Mesothelial cell of epicardium (in vitro differentiated cells): ENCODE measurements at regions not wholly inside any gene's neighbourhood (a gene's known extent, or its start where the extent isn't known, plus 50 kb on each side); places are given as distances from the start of the nearest gene placed in this dataset.

ENCODE experiments used
- DNase-seq, 2 experiments: peaks; one replicate each; pipeline ENCODE4 v3.0.0; 2021; ENCODE audit warnings: low spot score in 2 of 2; ENCODE audit not compliant: unreplicated experiment in 2 of 2
- H3K27ac Mint-ChIP-seq: 2 replicates; pipeline ENCODE4 v1.8.0; 2021; ENCODE audit warnings: mixed read lengths
- H3K27me3 Mint-ChIP-seq: 2 replicates; pipeline ENCODE4 v1.8.0; 2021; ENCODE audit warnings: low read depth, mixed read lengths
- H3K36me3 Mint-ChIP-seq: 2 replicates; pipeline ENCODE4 v1.8.0; 2021; ENCODE audit warnings: mixed read lengths
- H3K4me1 Mint-ChIP-seq: 2 replicates; pipeline ENCODE4 v1.8.0; 2021; ENCODE audit warnings: mixed read lengths
- H3K4me3 Mint-ChIP-seq: 2 replicates; pipeline ENCODE4 v1.8.0; 2021; ENCODE audit warnings: mild to moderate bottlenecking, moderate library complexity, mixed read lengths
- H3K9me3 Mint-ChIP-seq: 2 replicates; pipeline ENCODE4 v1.8.0; 2021; ENCODE audit warnings: mixed read lengths
- CTCF ChIP-seq: fragments of 200-600 bp; sonication (generic); IDR thresholded peaks from one replicate; pipeline ENCODE4 v1.5.0; 2021; ENCODE audit warnings: antibody characterized with exemption; ENCODE audit not compliant: unreplicated experiment

- H3K4me3 Mint-ChIP-seq, result no peak overlapping the region
- no peak for TF ChIP-seq CTCF
- peaks cover 13% of the 10 kb centered on the region for H3K4me1 Mint-ChIP-seq
- H3K36me3 Mint-ChIP-seq, result no peaks in the 10 kb centered on the region
- H3K9me3 Mint-ChIP-seq, result no peaks in the 10 kb centered on the region
- H3K27me3 Mint-ChIP-seq, result no peaks in the 10 kb centered on the region
- no peak for DNase-seq
- no peak overlapping the region for H3K27ac Mint-ChIP-seq
Measured at GRCh38 chr9:86664603-86665002, 282.7 kb downstream of the GAS1 start.

- Mint-ChIP-seq H3K27me3 (no peaks in the 10 kb centered on the region), H3K9me3 (no peaks in the 10 kb centered on the region), H3K27ac (no peak overlapping the region), H3K4me3 (no peak overlapping the region), H3K4me1 (peaks cover 8% of the 10 kb centered on the region), H3K36me3 (no peaks in the 10 kb centered on the region)
- no peak for DNase-seq
- TF ChIP-seq CTCF, result no peak
Measured at GRCh38 chr9:86663905-86664304, 283.4 kb downstream of the GAS1 start.

DNA sequence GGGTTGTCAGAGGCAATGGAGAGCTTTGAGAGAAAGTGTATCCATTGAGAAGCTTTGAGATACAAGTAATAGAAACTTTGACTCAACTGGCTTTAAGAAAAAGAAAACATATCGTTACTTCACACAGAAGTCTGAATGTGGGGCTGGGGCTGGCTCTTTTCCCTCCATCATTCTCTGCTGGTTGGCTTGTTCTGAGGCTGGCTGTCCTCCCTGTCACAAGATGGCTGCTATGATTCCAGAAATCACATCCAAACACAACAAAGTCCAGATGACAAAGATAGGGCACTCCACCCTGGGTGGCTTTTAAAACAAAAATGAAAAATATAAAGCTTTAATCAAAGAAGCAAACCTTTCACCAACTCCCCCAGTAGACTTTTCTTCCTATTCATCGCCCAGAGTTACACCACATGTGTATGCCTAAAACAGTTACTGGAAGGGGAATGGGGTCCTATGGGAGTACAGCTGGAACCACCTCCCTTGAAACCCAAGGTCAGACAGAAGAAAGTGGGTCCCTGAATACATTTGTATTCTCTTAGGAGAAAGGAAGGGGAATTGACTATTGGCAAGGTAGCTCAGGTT lies 284.3 kb downstream of the GAS1 start:
- Mint-ChIP-seq H3K27me3 (no peaks in the 10 kb centered on the region), H3K4me1 (peaks cover 8% of the 10 kb centered on the region), H3K4me3 (no peak overlapping the region), H3K36me3 (no peaks in the 10 kb centered on the region), H3K27ac (no peak overlapping the region), H3K9me3 (no peaks in the 10 kb centered on the region)
- no peak for DNase-seq
- TF ChIP-seq CTCF, result no peak

DNA sequence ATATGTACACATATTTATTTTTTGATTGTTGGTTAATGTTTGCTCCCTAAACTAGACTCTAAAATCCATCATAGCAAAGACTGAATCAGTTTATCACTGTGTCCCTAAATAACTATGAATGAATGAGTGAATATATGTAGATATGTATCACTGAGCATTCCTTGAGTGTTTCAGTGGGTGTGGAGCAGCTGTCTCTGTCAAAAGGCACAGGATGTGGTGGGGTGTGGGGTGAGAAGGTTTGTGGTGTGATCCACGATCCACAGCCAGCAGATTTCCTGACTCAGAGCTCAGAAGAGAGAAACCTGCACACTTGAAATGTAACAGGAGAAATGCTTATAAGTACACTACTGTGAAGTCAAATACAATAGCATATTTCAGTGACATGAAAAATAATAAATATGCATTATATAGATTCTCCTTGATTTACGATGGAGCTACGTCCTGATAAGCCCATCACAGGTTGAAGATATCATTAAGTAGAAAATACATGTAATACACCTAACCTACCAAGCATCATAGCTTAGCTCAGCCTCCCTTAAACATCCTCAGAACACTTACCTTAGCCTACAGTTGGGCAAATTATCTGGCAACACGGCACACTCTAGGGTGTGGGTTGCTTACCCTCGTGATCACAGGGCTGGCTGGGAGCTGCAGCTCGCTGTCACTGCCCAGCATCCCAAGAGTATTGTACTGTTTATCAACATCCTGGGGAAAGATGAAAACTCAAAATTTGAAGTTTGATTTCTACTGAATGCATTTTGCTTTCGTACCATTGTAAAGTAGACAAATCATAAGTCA lies 287.0 kb downstream of the GAS1 start:
- Mint-ChIP-seq H3K27ac (no peak overlapping the region), H3K9me3 (peaks cover 6% of the 10 kb centered on the region), H3K4me1 (peaks cover 5% of the 10 kb centered on the region), H3K27me3 (no peaks in the 10 kb centered on the region), H3K4me3 (no peak overlapping the region), H3K36me3 (no peaks in the 10 kb centered on the region)
- TF ChIP-seq CTCF, result no peak
- no peak for DNase-seq

GRCh38 chr9:86659413-86660046 lies 287.8 kb downstream of the GAS1 start:
- Mint-ChIP-seq H3K27ac (no peak overlapping the region), H3K36me3 (no peaks in the 10 kb centered on the region), H3K4me1 (peaks cover 5% of the 10 kb centered on the region), H3K4me3 (no peak overlapping the region), H3K27me3 (no peaks in the 10 kb centered on the region), H3K9me3 (peaks cover 10% of the 10 kb centered on the region)
- no peak for TF ChIP-seq CTCF
- DNase-seq, result no peak
